ENCODE measurements at regions not wholly inside any gene's neighbourhood (a gene's known extent, or its start where the extent isn't known, plus 50 kb on each side); places are given as distances from the start of the nearest gene placed in this dataset.

- no peak for TF ChIP-seq REST (IDR thresholded peaks at IDR 0.05; ENCODE audit: insufficient replicate concordance, low read depth)
- no peak for TF ChIP-seq GABPA (IDR thresholded peaks at IDR 0.05; ENCODE audit: low read depth)
- TF ChIP-seq SPI1 (IDR thresholded peaks at IDR 0.05; ENCODE audit: borderline replicate concordance, low read depth), result no peak
- TF ChIP-seq POLR2AphosphoS5 (IDR thresholded peaks at IDR 0.05; ENCODE audit: low read depth), result no peak
- TF ChIP-seq, protein P1, sequence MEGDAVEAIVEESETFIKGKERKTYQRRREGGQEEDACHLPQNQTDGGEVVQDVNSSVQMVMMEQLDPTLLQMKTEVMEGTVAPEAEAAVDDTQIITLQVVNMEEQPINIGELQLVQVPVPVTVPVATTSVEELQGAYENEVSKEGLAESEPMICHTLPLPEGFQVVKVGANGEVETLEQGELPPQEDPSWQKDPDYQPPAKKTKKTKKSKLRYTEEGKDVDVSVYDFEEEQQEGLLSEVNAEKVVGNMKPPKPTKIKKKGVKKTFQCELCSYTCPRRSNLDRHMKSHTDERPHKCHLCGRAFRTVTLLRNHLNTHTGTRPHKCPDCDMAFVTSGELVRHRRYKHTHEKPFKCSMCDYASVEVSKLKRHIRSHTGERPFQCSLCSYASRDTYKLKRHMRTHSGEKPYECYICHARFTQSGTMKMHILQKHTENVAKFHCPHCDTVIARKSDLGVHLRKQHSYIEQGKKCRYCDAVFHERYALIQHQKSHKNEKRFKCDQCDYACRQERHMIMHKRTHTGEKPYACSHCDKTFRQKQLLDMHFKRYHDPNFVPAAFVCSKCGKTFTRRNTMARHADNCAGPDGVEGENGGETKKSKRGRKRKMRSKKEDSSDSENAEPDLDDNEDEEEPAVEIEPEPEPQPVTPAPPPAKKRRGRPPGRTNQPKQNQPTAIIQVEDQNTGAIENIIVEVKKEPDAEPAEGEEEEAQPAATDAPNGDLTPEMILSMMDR (IDR thresholded peaks at IDR 0.05; ENCODE audit: insufficient read depth, low read length), result no peak
- DNase-seq (ENCODE audit: low read depth in 1 of 2, low spot score in 1 of 2), result no peak
- Histone ChIP-seq H3K27me3 (ENCODE audit: insufficient read depth, poor library complexity, severe bottlenecking) (no peaks in the 10 kb centered on the region), H3K27ac (replicated peaks) (no peak overlapping the region), H3K4me3 (replicated peaks; ENCODE audit: insufficient read depth, low read length) (no peak overlapping the region)
These were observed 530.5 kb downstream of the KCNA4 start for GRCh38 chr11:29486301-29486700.

GRCh38 chr11:29485641-29486040, 531.2 kb downstream of the KCNA4 start:
- Histone ChIP-seq H3K4me3 (replicated peaks; ENCODE audit: insufficient read depth, low read length) (no peak overlapping the region), H3K27me3 (ENCODE audit: insufficient read depth, poor library complexity, severe bottlenecking) (no peaks in the 10 kb centered on the region), H3K27ac (replicated peaks) (no peak overlapping the region)
- DNase-seq (ENCODE audit: low read depth in 1 of 2, low spot score in 1 of 2), result no peak
- TF ChIP-seq, protein P1 (IDR thresholded peaks at IDR 0.05; ENCODE audit: insufficient read depth, low read length), result no peak
- no peak for TF ChIP-seq SPI1 (IDR thresholded peaks at IDR 0.05; ENCODE audit: borderline replicate concordance, low read depth)

GRCh38 chr11:29484548-29484947, 532.3 kb downstream of the KCNA4 start:
- DNase-seq (ENCODE audit: low read depth in 1 of 2, low spot score in 1 of 2), result no peak
- Histone ChIP-seq H3K27me3 (ENCODE audit: insufficient read depth, poor library complexity, severe bottlenecking) (no peaks in the 10 kb centered on the region), H3K4me3 (replicated peaks; ENCODE audit: insufficient read depth, low read length) (no peak overlapping the region), H3K27ac (replicated peaks) (no peak overlapping the region)
- no peak for TF ChIP-seq GABPA (IDR thresholded peaks at IDR 0.05; ENCODE audit: low read depth)
- no peak for TF ChIP-seq SPI1 (IDR thresholded peaks at IDR 0.05; ENCODE audit: borderline replicate concordance, low read depth)

- Histone ChIP-seq H3K27ac (replicated peaks) (no peak overlapping the region), H3K27me3 (ENCODE audit: insufficient read depth, poor library complexity, severe bottlenecking) (no peaks in the 10 kb centered on the region), H3K4me3 (replicated peaks; ENCODE audit: insufficient read depth, low read length) (no peak overlapping the region)
- DNase-seq (ENCODE audit: low read depth in 1 of 2, low spot score in 1 of 2), result no peak
- TF ChIP-seq POLR2AphosphoS5 (IDR thresholded peaks at IDR 0.05; ENCODE audit: low read depth), result no peak
- no peak for TF ChIP-seq SPI1 (IDR thresholded peaks at IDR 0.05; ENCODE audit: borderline replicate concordance, low read depth)
- TF ChIP-seq GABPA (IDR thresholded peaks at IDR 0.05; ENCODE audit: low read depth), result no peak
- TF ChIP-seq, protein P1 (IDR thresholded peaks at IDR 0.05; ENCODE audit: insufficient read depth, low read length), result no peak
- TF ChIP-seq REST (IDR thresholded peaks at IDR 0.05; ENCODE audit: insufficient replicate concordance, low read depth), result no peak
These were observed 533.0 kb downstream of the KCNA4 start for GRCh38 chr11:29483831-29484230.

Data from HL-60 (cell line).